ENCODE measurements at regions not wholly inside any gene's neighbourhood (a gene's known extent, or its start where the extent isn't known, plus 50 kb on each side); places are given as distances from the start of the nearest gene placed in this dataset.

- H2AFZ ChIP-seq (ENCODE audit: low read length): no peak overlapping the region
- no peak overlapping the region for H3K4me2 ChIP-seq (ENCODE audit: low read depth, low read length, poor library complexity, severe bottlenecking)
- no peaks in the 10 kb centered on the region for H3K9me2 ChIP-seq (replicated peaks; ENCODE audit: low read depth, low read length)
- TF ChIP-seq EZH2phosphoT487 (IDR thresholded peaks at IDR 0.05; ENCODE audit: borderline replicate concordance): no peak
- TF ChIP-seq, protein P1, sequence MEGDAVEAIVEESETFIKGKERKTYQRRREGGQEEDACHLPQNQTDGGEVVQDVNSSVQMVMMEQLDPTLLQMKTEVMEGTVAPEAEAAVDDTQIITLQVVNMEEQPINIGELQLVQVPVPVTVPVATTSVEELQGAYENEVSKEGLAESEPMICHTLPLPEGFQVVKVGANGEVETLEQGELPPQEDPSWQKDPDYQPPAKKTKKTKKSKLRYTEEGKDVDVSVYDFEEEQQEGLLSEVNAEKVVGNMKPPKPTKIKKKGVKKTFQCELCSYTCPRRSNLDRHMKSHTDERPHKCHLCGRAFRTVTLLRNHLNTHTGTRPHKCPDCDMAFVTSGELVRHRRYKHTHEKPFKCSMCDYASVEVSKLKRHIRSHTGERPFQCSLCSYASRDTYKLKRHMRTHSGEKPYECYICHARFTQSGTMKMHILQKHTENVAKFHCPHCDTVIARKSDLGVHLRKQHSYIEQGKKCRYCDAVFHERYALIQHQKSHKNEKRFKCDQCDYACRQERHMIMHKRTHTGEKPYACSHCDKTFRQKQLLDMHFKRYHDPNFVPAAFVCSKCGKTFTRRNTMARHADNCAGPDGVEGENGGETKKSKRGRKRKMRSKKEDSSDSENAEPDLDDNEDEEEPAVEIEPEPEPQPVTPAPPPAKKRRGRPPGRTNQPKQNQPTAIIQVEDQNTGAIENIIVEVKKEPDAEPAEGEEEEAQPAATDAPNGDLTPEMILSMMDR (conservative IDR thresholded peaks at IDR 0.05; ENCODE audit: low read length): no peak
- no peaks in the 10 kb centered on the region for H3K4me1 ChIP-seq (ENCODE audit: insufficient read depth, low read length, poor library complexity, severe bottlenecking)
- H3K4me3 ChIP-seq (ENCODE audit: low read length, poor library complexity, severe bottlenecking): no peak overlapping the region
- no peaks in the 10 kb centered on the region for H3F3A ChIP-seq (ENCODE audit: low read depth)
- no peaks in the 10 kb centered on the region for H3K9me3 ChIP-seq (ENCODE audit: insufficient read depth, low read depth, low read length)
- H4K20me1 ChIP-seq (ENCODE audit: insufficient read depth, low read length, poor library complexity, severe bottlenecking): no peaks in the 10 kb centered on the region
- H3K79me2 ChIP-seq (ENCODE audit: insufficient read depth, low read length): no peaks in the 10 kb centered on the region
- H3K36me3 ChIP-seq (ENCODE audit: insufficient read depth, low read length): no peaks in the 10 kb centered on the region
- H3K27me3 ChIP-seq (ENCODE audit: insufficient read depth, low read length, poor library complexity, severe bottlenecking): no peaks in the 10 kb centered on the region
- no peak overlapping the region for H3K9ac ChIP-seq (ENCODE audit: low read depth, low read length, poor library complexity, severe bottlenecking)
These were observed 52.1 kb upstream of the HTATIP2 start for GRCh38 chr11:20311444-20311843.

DNA sequence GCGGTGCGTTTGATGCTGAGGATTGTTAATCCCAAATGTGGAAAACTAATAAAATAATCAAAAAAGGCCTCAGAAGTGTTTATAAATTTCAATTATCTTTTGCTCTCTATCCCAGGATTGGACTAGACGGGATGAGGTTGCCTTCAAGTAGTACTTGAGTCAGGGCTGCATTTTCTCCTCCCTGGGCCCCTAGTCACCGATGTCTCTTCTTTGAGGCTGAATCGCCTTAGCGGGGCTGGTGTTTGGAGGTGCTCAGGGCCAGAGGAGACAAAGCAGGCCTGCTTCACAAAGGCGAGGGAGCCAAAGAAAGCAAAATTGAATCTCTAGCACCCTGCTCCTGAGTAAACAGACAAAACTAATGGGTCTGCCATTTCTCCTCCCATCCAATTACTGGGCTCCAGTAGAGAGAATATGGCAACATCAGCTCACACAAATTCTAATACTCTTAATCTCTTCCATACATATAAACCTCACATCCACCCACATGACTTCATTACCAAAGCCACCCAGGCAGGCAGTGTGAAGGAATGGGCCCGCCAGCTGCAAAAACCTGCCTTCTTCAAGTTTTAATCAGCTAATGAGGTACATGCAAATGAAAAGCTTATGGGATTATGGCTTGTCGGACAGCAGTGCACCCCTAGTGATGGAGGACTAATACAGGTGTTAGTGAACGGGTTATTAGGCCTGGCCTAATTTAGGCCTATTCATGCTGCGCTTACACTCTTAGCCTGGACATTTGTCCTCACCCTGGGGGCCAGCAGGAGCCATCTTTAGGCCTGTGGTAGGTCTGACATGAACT is 52.7 kb upstream of the HTATIP2 start:
- Histone ChIP-seq H3K4me2 (ENCODE audit: low read depth, low read length, poor library complexity, severe bottlenecking) (no peak overlapping the region), H3K4me3 (ENCODE audit: low read length, poor library complexity, severe bottlenecking) (no peak overlapping the region), H2AFZ (ENCODE audit: low read length) (no peak overlapping the region), H3K27me3 (ENCODE audit: insufficient read depth, low read length, poor library complexity, severe bottlenecking) (no peaks in the 10 kb centered on the region), H3K9me2 (replicated peaks; ENCODE audit: low read depth, low read length) (no peaks in the 10 kb centered on the region), H3K36me3 (ENCODE audit: insufficient read depth, low read length) (no peaks in the 10 kb centered on the region), H3K9me3 (ENCODE audit: insufficient read depth, low read depth, low read length) (no peaks in the 10 kb centered on the region), H4K20me1 (ENCODE audit: insufficient read depth, low read length, poor library complexity, severe bottlenecking) (no peaks in the 10 kb centered on the region), H3K9ac (ENCODE audit: low read depth, low read length, poor library complexity, severe bottlenecking) (no peak overlapping the region), H3K79me2 (ENCODE audit: insufficient read depth, low read length) (no peaks in the 10 kb centered on the region), H3K4me1 (ENCODE audit: insufficient read depth, low read length, poor library complexity, severe bottlenecking) (no peaks in the 10 kb centered on the region), H3F3A (ENCODE audit: low read depth) (no peaks in the 10 kb centered on the region)
- TF ChIP-seq, protein P1 (conservative IDR thresholded peaks at IDR 0.05; ENCODE audit: low read length): no peak
- TF ChIP-seq EZH2phosphoT487 (IDR thresholded peaks at IDR 0.05; ENCODE audit: borderline replicate concordance): no peak

- Histone ChIP-seq H3F3A (ENCODE audit: low read depth) (no peaks in the 10 kb centered on the region), H3K9me2 (replicated peaks; ENCODE audit: low read depth, low read length) (no peaks in the 10 kb centered on the region), H3K4me1 (ENCODE audit: insufficient read depth, low read length, poor library complexity, severe bottlenecking) (no peaks in the 10 kb centered on the region), H3K9ac (ENCODE audit: low read depth, low read length, poor library complexity, severe bottlenecking) (no peak overlapping the region), H3K9me3 (ENCODE audit: insufficient read depth, low read depth, low read length) (no peaks in the 10 kb centered on the region), H3K4me2 (ENCODE audit: low read depth, low read length, poor library complexity, severe bottlenecking) (no peak overlapping the region), H3K4me3 (ENCODE audit: low read length, poor library complexity, severe bottlenecking) (no peak overlapping the region), H3K36me3 (ENCODE audit: insufficient read depth, low read length) (no peaks in the 10 kb centered on the region), H2AFZ (ENCODE audit: low read length) (no peak overlapping the region), H4K20me1 (ENCODE audit: insufficient read depth, low read length, poor library complexity, severe bottlenecking) (no peaks in the 10 kb centered on the region), H3K79me2 (ENCODE audit: insufficient read depth, low read length) (no peaks in the 10 kb centered on the region), H3K27me3 (ENCODE audit: insufficient read depth, low read length, poor library complexity, severe bottlenecking) (no peaks in the 10 kb centered on the region)
- TF ChIP-seq EZH2phosphoT487 (IDR thresholded peaks at IDR 0.05; ENCODE audit: borderline replicate concordance): no peak
- TF ChIP-seq, protein P1 (conservative IDR thresholded peaks at IDR 0.05; ENCODE audit: low read length): no peak
These were observed 53.4 kb upstream of the HTATIP2 start for GRCh38 chr11:20310137-20310536.
